Activated CD4-positive, alpha-beta memory T cell treated with anti-CD3 and anti-CD28 coated beads, Interleukin-2, amount 10 ng/mL, durations not matched to agents 7 days and 5 days (primary cell): ENCODE measurements at regions not wholly inside any gene's neighbourhood (a gene's known extent, or its start where the extent isn't known, plus 50 kb on each side); places are given as distances from the start of the nearest gene placed in this dataset.
"Not testable (repeated sequence)": the region's sequence is repeated elsewhere in the genome, so short reads cannot be mapped to it uniquely, and the experiment has no call there.

Source experiments
- CTCF ChIA-PET: fragments of 350-600 bp; sonication (Branson Sonifier 250); formaldehyde crosslinking; loops from one replicate; lab custom pipeline; 2021; ENCODE audit warnings: antibody characterized with exemption, inconsistent platforms; lab: Charles Lee
- POLR2A ChIA-PET: fragments of 350-600 bp; sonication (Branson Sonifier 250); formaldehyde crosslinking; loops from one replicate; lab custom pipeline; 2021; ENCODE audit warnings: antibody characterized with exemption; lab: Charles Lee
- DNase-seq: peaks from one replicate; pipeline ENCODE4 v3.0.0-alpha.2; 2020
- H3K27ac Mint-ChIP-seq: one replicate; pipeline ENCODE4 v1.8.0; 2021; ENCODE audit warnings: mild to moderate bottlenecking, mixed read lengths
- H3K27me3 Mint-ChIP-seq: one replicate; pipeline ENCODE4 v1.8.0; 2021; ENCODE audit warnings: mixed read lengths
- H3K36me3 Mint-ChIP-seq: one replicate; pipeline ENCODE4 v1.8.0; 2021; ENCODE audit warnings: low read depth, mixed read lengths
- H3K4me1 Mint-ChIP-seq: one replicate; pipeline ENCODE4 v1.8.0; 2021; ENCODE audit warnings: mixed read lengths
- H3K4me3 Mint-ChIP-seq: one replicate; pipeline ENCODE4 v1.8.0; 2021; ENCODE audit warnings: mild to moderate bottlenecking, mixed read lengths
- H3K9me3 Mint-ChIP-seq: one replicate; pipeline ENCODE4 v1.8.0; 2021; ENCODE audit warnings: mixed read lengths

DNA sequence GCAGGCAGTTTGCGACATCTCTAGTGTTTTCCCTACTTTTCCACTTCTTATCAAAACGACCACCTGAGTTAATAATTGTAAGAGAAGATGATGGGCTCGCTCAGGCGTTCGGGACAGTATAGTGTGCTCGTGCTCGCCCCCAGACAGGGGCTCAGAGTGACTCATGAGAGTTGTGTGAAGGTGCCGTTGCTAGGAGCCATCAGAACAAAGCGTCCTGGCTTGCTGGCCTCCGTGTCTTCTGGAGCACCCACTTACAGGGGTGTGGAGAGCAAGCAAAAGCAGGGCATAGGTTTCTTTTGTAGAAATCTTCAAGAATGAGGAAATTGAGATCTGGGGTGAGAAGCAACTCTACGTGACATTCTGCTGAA lies 73.0 kb upstream of the ADGRG2 start:
- DNase-seq: no peak
- H3K36me3 Mint-ChIP-seq: no peaks in the 10 kb centered on the region
- H3K4me1 Mint-ChIP-seq: peaks cover 20% of the 10 kb centered on the region
- H3K27me3 Mint-ChIP-seq: peaks cover 2% of the 10 kb centered on the region
- no peak overlapping the region for H3K4me3 Mint-ChIP-seq
- ChIA-PET POLR2A (no interaction called here), CTCF (no interaction called here)
- peak overlapping the region; percentile 71 for H3K27ac Mint-ChIP-seq
- no peaks in the 10 kb centered on the region for H3K9me3 Mint-ChIP-seq

GRCh38 chrX:19198473-19198872 lies 76.2 kb upstream of the ADGRG2 start:
- ChIA-PET POLR2A (no interaction called here), CTCF (no interaction called here)
- peaks cover 2% of the 10 kb centered on the region for H3K27me3 Mint-ChIP-seq
- H3K9me3 Mint-ChIP-seq: no peaks in the 10 kb centered on the region
- H3K4me1 Mint-ChIP-seq: peaks cover 20% of the 10 kb centered on the region
- H3K36me3 Mint-ChIP-seq: no peaks in the 10 kb centered on the region
- H3K27ac Mint-ChIP-seq: no peak overlapping the region
- no peak overlapping the region for H3K4me3 Mint-ChIP-seq
- no peak for DNase-seq

DNA sequence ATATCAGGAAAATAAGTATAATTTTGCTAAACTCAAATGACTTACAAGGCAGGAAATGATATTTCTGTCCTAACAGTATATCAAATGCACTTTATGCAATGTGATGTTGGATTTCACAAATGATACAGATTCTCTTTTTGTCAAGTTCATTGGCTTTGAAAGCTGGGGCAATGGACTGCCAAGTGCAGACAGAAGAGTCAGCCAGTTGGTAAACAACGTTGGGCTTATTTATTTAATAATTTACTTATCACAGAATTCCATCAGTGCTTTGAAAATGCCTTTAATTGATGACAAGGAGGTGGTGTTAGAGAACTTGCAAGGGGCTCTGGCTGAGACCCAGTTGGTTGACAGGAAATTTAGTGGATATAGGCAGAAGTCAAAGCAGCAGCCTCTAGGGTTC lies 79.9 kb upstream of the ADGRG2 start:
- ChIA-PET POLR2A (no interaction called here), CTCF (no interaction called here)
- no peak overlapping the region for H3K27ac Mint-ChIP-seq
- no peaks in the 10 kb centered on the region for H3K36me3 Mint-ChIP-seq
- H3K27me3 Mint-ChIP-seq: peaks cover 2% of the 10 kb centered on the region
- no peak overlapping the region for H3K4me3 Mint-ChIP-seq
- H3K4me1 Mint-ChIP-seq: peaks cover 3% of the 10 kb centered on the region
- no peaks in the 10 kb centered on the region for H3K9me3 Mint-ChIP-seq
- no peak for DNase-seq

GRCh38 chrX:19204636-19205035 lies 82.4 kb upstream of the ADGRG2 start:
- H3K27ac Mint-ChIP-seq: no peak overlapping the region
- H3K4me1 Mint-ChIP-seq: no peaks in the 10 kb centered on the region
- ChIA-PET POLR2A (no interaction called here), CTCF (no interaction called here)
- no peak overlapping the region for H3K4me3 Mint-ChIP-seq
- no peaks in the 10 kb centered on the region for H3K36me3 Mint-ChIP-seq
- DNase-seq: no peak
- H3K9me3 Mint-ChIP-seq: no peaks in the 10 kb centered on the region
- peaks cover 2% of the 10 kb centered on the region for H3K27me3 Mint-ChIP-seq

GRCh38 chrX:19212037-19212436 lies 89.8 kb upstream of the ADGRG2 start:
- POLR2A ChIA-PET: no interaction called here
- no peaks in the 10 kb centered on the region for H3K36me3 Mint-ChIP-seq
- no peak for DNase-seq
- no peaks in the 10 kb centered on the region for H3K9me3 Mint-ChIP-seq
- peaks cover 9% of the 10 kb centered on the region for H3K4me1 Mint-ChIP-seq
- H3K4me3 Mint-ChIP-seq: no peak overlapping the region
- CTCF ChIA-PET: no interaction called here
- H3K27me3 Mint-ChIP-seq: peaks cover 2% of the 10 kb centered on the region
- no peak overlapping the region for H3K27ac Mint-ChIP-seq

DNA sequence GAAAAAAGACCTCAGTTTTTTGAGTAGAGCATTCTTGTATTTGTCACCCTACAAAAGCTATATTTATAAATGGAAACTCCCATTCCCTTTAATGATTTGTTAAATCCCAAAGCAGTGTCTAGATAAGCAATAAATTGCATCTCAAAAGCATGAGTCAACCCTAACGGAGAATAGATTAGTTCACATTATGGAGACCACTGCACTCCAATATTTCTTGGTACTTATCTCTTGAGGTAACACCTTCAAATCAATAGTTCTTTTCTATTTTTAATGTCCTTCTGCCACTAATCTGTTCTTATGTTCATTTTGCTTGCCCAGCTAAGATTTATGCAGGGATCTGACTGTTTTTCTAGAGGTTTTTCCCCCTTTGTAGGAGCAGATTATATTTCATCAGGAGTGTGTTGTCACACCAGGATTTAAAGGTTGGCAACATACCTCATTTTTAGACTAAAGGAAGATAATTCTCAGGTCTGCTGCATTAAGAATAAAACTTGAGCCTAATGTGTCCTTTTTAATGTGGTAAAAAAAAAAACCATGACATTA lies 91.4 kb upstream of the ADGRG2 start:
- Mint-ChIP-seq H3K4me1 (peaks cover 9% of the 10 kb centered on the region), H3K27me3 (peaks cover 7% of the 10 kb centered on the region), H3K36me3 (no peaks in the 10 kb centered on the region), H3K9me3 (no peaks in the 10 kb centered on the region), H3K4me3 (no peak overlapping the region), H3K27ac (no peak overlapping the region)
- ChIA-PET CTCF (no interaction called here), POLR2A (no interaction called here)
- no peak for DNase-seq

- CTCF ChIA-PET: no interaction called here
- H3K27me3 Mint-ChIP-seq: peaks cover 7% of the 10 kb centered on the region
- no peak overlapping the region for H3K27ac Mint-ChIP-seq
- no peaks in the 10 kb centered on the region for H3K9me3 Mint-ChIP-seq
- peaks cover 9% of the 10 kb centered on the region for H3K4me1 Mint-ChIP-seq
- no peaks in the 10 kb centered on the region for H3K36me3 Mint-ChIP-seq
- POLR2A ChIA-PET: no interaction called here
- DNase-seq: no peak
- no peak overlapping the region for H3K4me3 Mint-ChIP-seq
These were observed 92.0 kb upstream of the ADGRG2 start for GRCh38 chrX:19214311-19214710.

DNA sequence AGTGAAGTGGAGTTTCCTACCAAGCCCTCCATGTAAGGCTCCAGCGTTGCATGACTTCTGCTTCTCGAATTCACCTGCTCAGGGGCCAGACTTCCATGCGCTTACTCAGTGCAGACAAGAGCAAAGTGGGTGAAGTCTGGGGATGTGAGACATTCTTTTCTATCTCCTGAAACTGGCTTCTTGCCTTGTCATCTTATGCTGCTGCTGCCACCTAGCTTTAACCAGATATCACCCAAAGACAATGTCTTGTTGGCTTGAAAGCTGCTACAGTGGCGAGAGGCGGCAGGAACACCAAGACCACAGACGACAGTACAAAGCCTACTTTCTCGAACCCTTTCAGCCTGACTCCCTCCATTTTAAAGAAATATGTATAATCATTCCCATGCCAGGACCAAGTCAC lies 103.6 kb upstream of the ADGRG2 start:
- H3K4me3 Mint-ChIP-seq: no peak overlapping the region
- no peaks in the 10 kb centered on the region for H3K4me1 Mint-ChIP-seq
- no peaks in the 10 kb centered on the region for H3K36me3 Mint-ChIP-seq
- ChIA-PET POLR2A (no interaction called here), CTCF (no interaction called here)
- H3K27me3 Mint-ChIP-seq: peaks cover 2% of the 10 kb centered on the region
- DNase-seq: no peak
- no peak overlapping the region for H3K27ac Mint-ChIP-seq
- no peaks in the 10 kb centered on the region for H3K9me3 Mint-ChIP-seq

DNA sequence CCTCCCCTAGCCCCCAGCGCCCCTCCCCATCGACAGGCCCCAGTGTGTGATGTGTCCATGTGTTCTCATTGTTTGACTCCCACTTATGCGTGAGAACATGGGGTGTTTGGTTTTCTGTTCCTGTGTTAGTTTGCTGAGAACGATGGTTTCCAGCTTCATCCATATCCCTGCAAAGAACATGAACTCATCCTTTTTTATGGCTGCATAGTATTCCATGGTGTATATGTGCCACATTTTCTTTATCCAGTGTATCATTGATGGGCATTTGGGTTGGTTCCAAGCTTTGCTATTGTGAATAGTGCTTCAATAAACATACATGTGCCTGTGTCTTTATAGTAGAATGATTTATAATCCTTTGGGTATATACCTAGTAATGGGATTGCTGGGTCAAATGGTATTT lies 107.6 kb upstream of the ADGRG2 start:
- CTCF ChIA-PET: not testable (repeated sequence)

DNA sequence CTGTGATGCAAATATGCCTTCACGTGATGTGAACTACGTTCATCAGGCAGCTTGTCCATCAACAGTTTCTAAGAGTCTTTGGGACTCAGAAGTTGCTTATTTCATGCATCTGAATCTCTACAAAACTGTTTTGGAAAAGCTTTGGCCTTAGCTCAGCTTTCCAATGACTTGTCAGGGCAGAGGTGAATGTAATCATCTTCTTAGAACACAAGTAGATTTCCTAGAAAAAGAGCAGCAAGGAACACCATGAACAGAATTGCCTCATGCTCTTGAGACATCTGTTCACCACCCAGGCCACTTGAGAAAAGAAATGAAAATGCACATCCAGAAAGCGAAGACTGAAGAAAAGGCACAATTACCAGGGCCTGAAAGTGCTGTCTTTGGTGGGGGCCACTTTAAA lies 105.8 kb upstream of the PDHA1 start:
- Mint-ChIP-seq H3K36me3 (no peaks in the 10 kb centered on the region), H3K9me3 (peaks cover 5% of the 10 kb centered on the region), H3K4me1 (no peaks in the 10 kb centered on the region), H3K4me3 (no peak overlapping the region), H3K27ac (no peak overlapping the region), H3K27me3 (no peaks in the 10 kb centered on the region)
- CTCF ChIA-PET: no interaction called here
- no peak for DNase-seq
- POLR2A ChIA-PET: no interaction called here

More for the DNA sequence above, 107.6 kb upstream of the ADGRG2 start:
- H3K4me1 Mint-ChIP-seq, H3K4me3 Mint-ChIP-seq, POLR2A ChIA-PET, DNase-seq, H3K27ac Mint-ChIP-seq, H3K27me3 Mint-ChIP-seq, H3K36me3 Mint-ChIP-seq, H3K9me3 Mint-ChIP-seq: not testable (repeated sequence)

GRCh38 chrX:19243431-19243830 lies 100.3 kb upstream of the PDHA1 start:
- Mint-ChIP-seq H3K27me3 (no peaks in the 10 kb centered on the region), H3K36me3 (no peaks in the 10 kb centered on the region), H3K9me3 (peaks cover 10% of the 10 kb centered on the region), H3K4me3 (no peak overlapping the region), H3K4me1 (no peaks in the 10 kb centered on the region), H3K27ac (no peak overlapping the region)
- ChIA-PET CTCF (no interaction called here), POLR2A (no interaction called here)
- no peak for DNase-seq

GRCh38 chrX:19244921-19245320 lies 98.8 kb upstream of the PDHA1 start:
- POLR2A ChIA-PET, H3K36me3 Mint-ChIP-seq, H3K4me3 Mint-ChIP-seq, DNase-seq, CTCF ChIA-PET, H3K27me3 Mint-ChIP-seq, H3K4me1 Mint-ChIP-seq, H3K27ac Mint-ChIP-seq: not testable (repeated sequence)
- peaks cover 12% of the 10 kb centered on the region for H3K9me3 Mint-ChIP-seq

- no peak overlapping the region for H3K27ac Mint-ChIP-seq
- no peaks in the 10 kb centered on the region for H3K36me3 Mint-ChIP-seq
- H3K4me3 Mint-ChIP-seq: no peak overlapping the region
- no peak for DNase-seq
- CTCF ChIA-PET: no interaction called here
- POLR2A ChIA-PET: no interaction called here
- H3K4me1 Mint-ChIP-seq: no peaks in the 10 kb centered on the region
- peaks cover 7% of the 10 kb centered on the region for H3K9me3 Mint-ChIP-seq
- no peaks in the 10 kb centered on the region for H3K27me3 Mint-ChIP-seq
These were observed 97.9 kb upstream of the PDHA1 start for GRCh38 chrX:19245711-19246269.

DNA sequence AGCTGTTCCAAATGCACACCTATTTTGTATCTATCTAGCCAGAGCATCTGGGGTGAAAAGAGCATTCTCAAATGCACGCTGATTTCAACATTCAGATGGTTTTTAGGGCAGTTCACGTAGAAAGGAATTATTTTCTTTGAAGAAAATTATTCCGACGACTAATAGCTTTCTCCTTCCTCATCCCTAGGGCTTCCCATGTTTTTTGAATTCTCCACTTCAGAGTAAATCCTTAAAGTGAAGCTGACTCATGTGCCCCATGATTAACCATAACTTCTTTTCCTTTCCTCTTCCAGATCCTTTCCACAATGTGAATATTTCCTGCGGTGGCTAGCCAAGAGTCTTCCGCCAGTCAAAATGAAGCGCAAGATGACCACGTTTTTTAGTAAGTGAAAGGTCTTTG lies 86.7 kb upstream of the PDHA1 start:
- ChIA-PET CTCF (no interaction called here), POLR2A (no interaction called here)
- H3K36me3 Mint-ChIP-seq: no peaks in the 10 kb centered on the region
- no peaks in the 10 kb centered on the region for H3K4me1 Mint-ChIP-seq
- H3K27me3 Mint-ChIP-seq: no peaks in the 10 kb centered on the region
- H3K9me3 Mint-ChIP-seq: no peaks in the 10 kb centered on the region
- H3K4me3 Mint-ChIP-seq: no peak overlapping the region
- DNase-seq: no peak
- H3K27ac Mint-ChIP-seq: no peak overlapping the region
